SJSA1 (cell line): ENCODE measurements at regions not wholly inside any gene's neighbourhood (a gene's known extent, or its start where the extent isn't known, plus 50 kb on each side); places are given as distances from the start of the nearest gene placed in this dataset.

Experiments used
- DNase-seq, 2 experiments: peaks; one replicate each; pipeline ENCODE4 v3.0.0-alpha.2; 2015 to 2020; ENCODE audit warnings: low spot score in 2 of 2, low read depth in 1 of 2
- H3K27ac ChIP-seq: fragments of 250-450 bp; sonication (Bioruptor Pico); 2 replicates; pipeline ENCODE4 v1.5.1; 2020; ENCODE audit warnings: mild to moderate bottlenecking, moderate library complexity
- H3K27me3 ChIP-seq: fragments of 250-450 bp; sonication (Bioruptor Pico); replicated peaks from 2 replicates; pipeline ENCODE4 v1.5.1; 2020; ENCODE audit warnings: mild to moderate bottlenecking, moderate library complexity
- H3K36me3 ChIP-seq: fragments of 250-450 bp; sonication (Bioruptor Pico); 2 replicates; pipeline ENCODE4 v1.5.1; 2020; ENCODE audit warnings: mild to moderate bottlenecking
- H3K4me1 ChIP-seq: fragments of 250-450 bp; sonication (Bioruptor Pico); replicated peaks from 2 replicates; pipeline ENCODE4 v1.6.1; 2021; ENCODE audit warnings: mild to moderate bottlenecking
- H3K4me3 ChIP-seq: fragments of 250-450 bp; sonication (Bioruptor Pico); 2 replicates; pipeline ENCODE4 v1.5.1; 2020; ENCODE audit warnings: mild to moderate bottlenecking
- H3K9me3 ChIP-seq: fragments of 250-450 bp; sonication (Bioruptor Pico); replicated peaks from 2 replicates; pipeline ENCODE4 v1.5.1; 2020; ENCODE audit warnings: mild to moderate bottlenecking

GRCh38 chr4:32847461-32847860 lies 2127.3 kb downstream of the PCDH7 start:
- H3K9me3 ChIP-seq: no peaks in the 10 kb centered on the region
- DNase-seq: no peak
- no peaks in the 10 kb centered on the region for H3K27me3 ChIP-seq
- H3K27ac ChIP-seq: no peak overlapping the region
- H3K4me1 ChIP-seq: no peaks in the 10 kb centered on the region
- no peak overlapping the region for H3K4me3 ChIP-seq
- H3K36me3 ChIP-seq: no peaks in the 10 kb centered on the region

GRCh38 chr4:32855622-32856021 lies 2135.5 kb downstream of the PCDH7 start:
- H3K27ac ChIP-seq: no peak overlapping the region
- no peak for DNase-seq

DNA sequence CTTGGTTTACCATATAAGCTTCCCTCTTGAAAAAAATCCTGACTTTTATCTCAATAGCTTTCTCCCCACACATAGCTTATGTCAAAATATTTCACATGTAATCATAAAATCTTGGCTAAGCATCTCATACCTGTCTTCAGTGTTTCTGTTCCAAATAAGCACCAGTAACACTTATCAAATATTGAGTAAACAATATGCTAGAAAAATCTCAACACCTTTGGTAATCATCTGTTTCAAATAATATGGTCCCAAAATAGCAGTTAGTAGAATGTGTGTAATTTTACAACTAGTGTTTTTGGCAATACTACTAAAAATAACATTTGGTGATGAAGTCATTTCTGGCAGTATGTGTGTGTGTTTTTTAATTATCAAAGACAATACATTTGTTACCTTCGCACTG lies 2138.2 kb downstream of the PCDH7 start:
- DNase-seq: no peak
- H3K27ac ChIP-seq: no peak overlapping the region
- H3K4me1 ChIP-seq: no peaks in the 10 kb centered on the region
- no peaks in the 10 kb centered on the region for H3K27me3 ChIP-seq
- H3K36me3 ChIP-seq: no peaks in the 10 kb centered on the region
- no peak overlapping the region for H3K4me3 ChIP-seq
- no peaks in the 10 kb centered on the region for H3K9me3 ChIP-seq

More at GRCh38 chr4:32855622-32856021, 2135.5 kb downstream of the PCDH7 start:
- H3K36me3 ChIP-seq: no peaks in the 10 kb centered on the region
- no peaks in the 10 kb centered on the region for H3K27me3 ChIP-seq
- H3K4me1 ChIP-seq: no peaks in the 10 kb centered on the region
- no peaks in the 10 kb centered on the region for H3K9me3 ChIP-seq
- no peak overlapping the region for H3K4me3 ChIP-seq

GRCh38 chr4:32858971-32859370 lies 2138.8 kb downstream of the PCDH7 start:
- H3K27ac ChIP-seq: no peak overlapping the region
- no peaks in the 10 kb centered on the region for H3K36me3 ChIP-seq
- no peak for DNase-seq

DNA sequence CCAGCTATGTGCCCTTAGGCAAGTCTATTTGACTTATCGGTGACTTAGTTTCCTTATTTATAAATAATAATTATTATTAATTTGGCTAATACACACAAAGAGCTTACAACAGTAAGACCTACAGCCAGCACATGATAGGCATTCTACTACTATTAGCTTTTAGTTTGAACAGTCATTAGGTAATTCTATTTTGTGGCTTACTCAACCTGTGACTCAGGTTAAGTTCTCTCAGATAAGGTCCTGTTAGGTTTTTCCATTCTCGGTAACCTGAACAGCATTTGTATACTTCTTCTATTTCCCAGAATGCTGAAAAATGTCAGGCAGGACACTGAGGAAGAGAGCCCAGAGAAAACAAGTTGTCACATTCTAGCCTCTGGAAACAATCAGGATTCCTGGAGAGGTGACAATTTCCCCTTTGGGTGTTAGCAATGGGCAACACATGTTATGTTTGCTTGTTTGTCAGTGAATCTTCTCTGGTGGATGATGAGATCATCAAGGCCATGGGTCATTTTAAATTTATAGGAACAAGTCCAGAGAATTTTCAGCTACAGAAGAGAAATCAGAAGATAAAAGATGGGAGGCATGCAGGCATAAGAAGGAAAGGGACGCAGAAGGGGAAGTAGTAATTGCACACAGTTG lies 2144.7 kb downstream of the PCDH7 start:
- H3K36me3 ChIP-seq: no peaks in the 10 kb centered on the region
- H3K27ac ChIP-seq: no peak overlapping the region
- DNase-seq: no peak

More at GRCh38 chr4:32858971-32859370, 2138.8 kb downstream of the PCDH7 start:
- Histone ChIP-seq H3K9me3 (no peaks in the 10 kb centered on the region), H3K4me1 (no peaks in the 10 kb centered on the region), H3K4me3 (no peak overlapping the region), H3K27me3 (no peaks in the 10 kb centered on the region)

DNA sequence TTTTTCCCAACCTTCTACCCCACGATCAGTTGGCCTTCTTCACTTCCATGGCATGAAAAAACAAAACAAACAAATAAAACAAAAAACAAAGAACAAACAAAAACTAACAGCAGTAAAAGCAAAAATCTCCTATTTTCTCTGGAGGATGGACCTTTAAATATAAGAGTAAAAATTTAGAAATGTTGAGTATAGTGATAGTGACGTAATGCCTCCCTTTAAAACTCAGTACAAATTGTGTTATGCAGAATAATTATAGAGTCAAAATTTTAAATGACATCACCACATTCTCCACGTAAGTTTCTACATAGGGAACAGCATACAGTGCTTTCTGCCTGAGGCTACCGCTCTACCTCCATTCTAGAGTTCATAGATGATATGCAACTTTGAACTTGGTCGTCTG lies 2156.4 kb downstream of the PCDH7 start:
- no peak for DNase-seq
- Histone ChIP-seq H3K9me3 (no peaks in the 10 kb centered on the region), H3K36me3 (no peaks in the 10 kb centered on the region), H3K27me3 (no peaks in the 10 kb centered on the region), H3K4me1 (no peaks in the 10 kb centered on the region), H3K27ac (no peak overlapping the region), H3K4me3 (no peak overlapping the region)

More for the DNA sequence above, 2144.7 kb downstream of the PCDH7 start:
- Histone ChIP-seq H3K4me3 (no peak overlapping the region), H3K27me3 (no peaks in the 10 kb centered on the region), H3K9me3 (no peaks in the 10 kb centered on the region), H3K4me1 (no peaks in the 10 kb centered on the region)

DNA sequence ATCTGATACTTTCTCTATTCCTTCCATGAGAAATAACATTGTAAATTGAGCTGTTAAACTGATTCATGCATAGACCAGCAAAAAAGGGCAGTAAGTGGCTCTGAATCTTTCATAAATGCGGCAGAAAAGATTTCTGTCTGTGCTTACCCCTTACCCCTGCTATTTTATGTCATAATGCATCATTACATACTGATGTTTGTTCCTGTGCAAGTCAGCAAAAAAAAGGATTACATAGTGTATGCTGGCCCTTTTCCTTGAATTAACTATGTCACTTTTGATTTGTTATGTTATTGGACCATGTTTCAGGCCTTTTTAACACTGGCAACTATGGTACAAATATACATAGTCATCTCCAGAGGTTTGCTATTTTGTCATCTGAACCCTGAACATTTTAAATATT lies 2159.7 kb downstream of the PCDH7 start:
- no peaks in the 10 kb centered on the region for H3K4me1 ChIP-seq
- no peak overlapping the region for H3K27ac ChIP-seq
- DNase-seq: no peak
- H3K9me3 ChIP-seq: no peaks in the 10 kb centered on the region
- H3K36me3 ChIP-seq: no peaks in the 10 kb centered on the region
- H3K4me3 ChIP-seq: no peak overlapping the region
- H3K27me3 ChIP-seq: no peaks in the 10 kb centered on the region

DNA sequence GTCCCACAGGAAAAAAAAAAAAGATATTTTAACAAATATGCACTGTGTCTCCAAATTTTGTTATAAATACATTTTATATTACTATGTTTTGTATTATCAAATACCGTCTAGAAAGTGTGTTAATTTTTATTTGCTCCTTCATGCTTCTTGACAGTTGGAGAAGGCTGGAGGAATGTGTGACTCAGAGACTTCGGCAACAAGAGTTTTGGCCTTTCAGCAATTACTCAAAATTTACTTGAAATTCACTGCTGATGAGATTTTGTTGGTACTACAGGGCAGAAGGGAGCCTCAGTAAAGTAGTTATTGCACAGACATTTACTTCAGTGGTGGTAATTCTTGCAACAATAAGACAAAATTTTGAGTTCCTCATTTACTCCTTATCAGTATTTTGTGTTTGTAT lies 2164.0 kb downstream of the PCDH7 start:
- Histone ChIP-seq H3K36me3 (no peaks in the 10 kb centered on the region), H3K27me3 (no peaks in the 10 kb centered on the region), H3K9me3 (no peaks in the 10 kb centered on the region), H3K27ac (no peak overlapping the region), H3K4me3 (no peak overlapping the region), H3K4me1 (no peaks in the 10 kb centered on the region)
- no peak for DNase-seq

GRCh38 chr4:32890398-32890797 lies 2170.2 kb downstream of the PCDH7 start:
- no peak for DNase-seq
- no peak overlapping the region for H3K27ac ChIP-seq
- H3K27me3 ChIP-seq: no peaks in the 10 kb centered on the region

DNA sequence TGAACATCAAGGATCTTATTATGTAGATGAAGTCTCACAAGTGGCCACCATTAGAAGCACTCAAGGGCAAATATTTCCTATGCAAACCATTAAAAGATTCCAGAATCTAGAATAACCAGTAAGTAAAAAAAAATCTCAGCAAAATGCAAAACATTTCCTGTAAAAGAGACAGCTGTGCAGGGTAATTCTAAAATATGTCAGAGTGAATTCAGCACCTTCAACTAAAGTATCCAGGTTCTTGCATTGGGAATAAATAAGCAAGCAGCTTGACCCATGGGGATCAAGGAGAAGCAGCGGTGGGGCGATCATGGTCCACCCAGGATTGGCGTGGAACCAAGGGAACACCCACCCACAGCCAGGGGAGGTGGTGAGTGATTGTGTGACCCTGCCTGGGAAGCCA lies 2188.9 kb downstream of the PCDH7 start:
- Histone ChIP-seq H3K27ac (no peak overlapping the region), H3K27me3 (no peaks in the 10 kb centered on the region), H3K9me3 (no peaks in the 10 kb centered on the region), H3K4me3 (no peak overlapping the region), H3K4me1 (no peaks in the 10 kb centered on the region), H3K36me3 (no peaks in the 10 kb centered on the region)
- no peak for DNase-seq

More at GRCh38 chr4:32890398-32890797, 2170.2 kb downstream of the PCDH7 start:
- H3K4me1 ChIP-seq: no peaks in the 10 kb centered on the region
- H3K36me3 ChIP-seq: no peaks in the 10 kb centered on the region
- no peaks in the 10 kb centered on the region for H3K9me3 ChIP-seq
- H3K4me3 ChIP-seq: no peak overlapping the region

DNA sequence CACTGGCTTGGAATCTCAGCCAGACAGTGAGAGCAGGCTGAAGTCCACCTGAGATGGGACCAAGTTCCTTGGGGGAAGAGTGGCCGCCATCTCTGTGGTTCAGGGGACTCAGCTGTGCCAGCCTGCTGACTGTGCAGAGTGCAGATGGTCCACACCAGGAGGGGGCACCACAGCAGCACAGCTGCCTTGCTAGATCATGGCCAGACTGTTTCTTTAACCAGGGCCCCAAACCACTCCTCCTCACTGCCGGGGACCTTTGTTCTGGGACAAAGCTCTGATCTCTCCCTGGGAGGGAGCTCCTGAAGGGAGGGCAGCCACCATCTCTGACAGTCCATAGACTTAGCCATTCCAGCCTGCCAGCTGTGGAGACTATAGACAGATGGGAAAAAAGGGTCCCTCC lies 2189.6 kb downstream of the PCDH7 start:
- H3K4me1 ChIP-seq: no peaks in the 10 kb centered on the region
- no peak overlapping the region for H3K4me3 ChIP-seq
- no peak for DNase-seq
- no peak overlapping the region for H3K27ac ChIP-seq
- no peaks in the 10 kb centered on the region for H3K9me3 ChIP-seq
- H3K36me3 ChIP-seq: no peaks in the 10 kb centered on the region
- H3K27me3 ChIP-seq: no peaks in the 10 kb centered on the region

GRCh38 chr4:32917586-32917985 lies 2197.4 kb downstream of the PCDH7 start:
- H3K4me1 ChIP-seq: no peaks in the 10 kb centered on the region
- no peaks in the 10 kb centered on the region for H3K36me3 ChIP-seq
- DNase-seq: no peak
- no peak overlapping the region for H3K4me3 ChIP-seq
- no peak overlapping the region for H3K27ac ChIP-seq
- H3K27me3 ChIP-seq: no peaks in the 10 kb centered on the region
- no peaks in the 10 kb centered on the region for H3K9me3 ChIP-seq

- no peak for DNase-seq
- no peaks in the 10 kb centered on the region for H3K27me3 ChIP-seq
- no peak overlapping the region for H3K4me3 ChIP-seq
- no peak overlapping the region for H3K27ac ChIP-seq
- H3K36me3 ChIP-seq: no peaks in the 10 kb centered on the region
- no peaks in the 10 kb centered on the region for H3K4me1 ChIP-seq
- no peaks in the 10 kb centered on the region for H3K9me3 ChIP-seq
These were observed 2209.9 kb downstream of the PCDH7 start for GRCh38 chr4:32929796-32930699.

GRCh38 chr4:32930700-32931099 lies 2210.5 kb downstream of the PCDH7 start:
- Histone ChIP-seq H3K4me3 (no peak overlapping the region), H3K27ac (no peak overlapping the region), H3K9me3 (no peaks in the 10 kb centered on the region), H3K36me3 (no peaks in the 10 kb centered on the region), H3K27me3 (no peaks in the 10 kb centered on the region), H3K4me1 (no peaks in the 10 kb centered on the region)
- DNase-seq: no peak
